Keratinocyte (primary cell): ENCODE measurements at regions not wholly inside any gene's neighbourhood (a gene's known extent, or its start where the extent isn't known, plus 50 kb on each side); places are given as distances from the start of the nearest gene placed in this dataset.

ENCODE experiments used
- DNase-seq: peaks from one replicate; pipeline ENCODE4 v3.0.0-alpha.2; 2011; ENCODE audit warnings: low read depth, missing footprints, low spot score
- FAIRE-seq: peaks from 2 replicates; lab custom pipeline; 2011; peaks lifted over from hg19 to GRCh38; lab: Jason Lieb, UNC
- H2AFZ ChIP-seq: 2 replicates; pipeline ENCODE4 v1.6.0; 2012; ENCODE audit warnings: low read length, control low read depth, inconsistent platforms; ENCODE audit not compliant: control insufficient read depth
- H3K27ac ChIP-seq: 2 replicates; pipeline ENCODE4 v1.5.1; 2011; ENCODE audit warnings: low read length; ENCODE audit not compliant: control insufficient read depth, insufficient read depth
- H3K27me3 ChIP-seq: 3 replicates; pipeline ENCODE4 v1.6.0; 2011; ENCODE audit warnings: low read length; ENCODE audit not compliant: control insufficient read depth, insufficient read depth; ENCODE audit errors: extremely low read depth
- H3K36me3 ChIP-seq, 2 experiments: 2 replicates in 1 of 2; 3 replicates in 1 of 2; pipeline ENCODE4 v1.5.1; 2011; ENCODE audit warnings: low read length in 2 of 2, mild to moderate bottlenecking in 1 of 2; ENCODE audit not compliant: control insufficient read depth in 2 of 2, insufficient read depth in 2 of 2; ENCODE audit errors: extremely low read depth in 1 of 2
- H3K4me1 ChIP-seq: 3 replicates; pipeline ENCODE4 v1.5.1; 2011; ENCODE audit warnings: low read length; ENCODE audit not compliant: control insufficient read depth, insufficient read depth; ENCODE audit errors: extremely low read depth
- H3K4me2 ChIP-seq: 3 replicates; pipeline ENCODE4 v1.6.0; 2011; ENCODE audit warnings: low read depth, low read length; ENCODE audit not compliant: control insufficient read depth, insufficient read depth; ENCODE audit errors: extremely low read depth
- H3K4me3 ChIP-seq, 3 experiments: fragments of 200-600 bp in 1 of 3; sonication (generic) in 1 of 3; 2 replicates in 2 of 3; 3 replicates in 1 of 3; pipeline ENCODE4 v1.5.1; 2011 to 2016; ENCODE audit warnings: low read length in 3 of 3, mild to moderate bottlenecking in 3 of 3, control low read depth in 2 of 3, inconsistent platforms in 1 of 3, low read depth in 1 of 3, mixed read lengths in 1 of 3, mixed run types in 1 of 3, moderate library complexity in 1 of 3; ENCODE audit not compliant: control insufficient read depth in 2 of 3, insufficient read depth in 2 of 3; ENCODE audit errors: extremely low read depth in 1 of 3
- H3K79me2 ChIP-seq: 2 replicates; pipeline ENCODE4 v1.6.0; 2012; ENCODE audit warnings: low read length; ENCODE audit not compliant: control insufficient read depth, insufficient read depth
- H3K9ac ChIP-seq: 3 replicates; pipeline ENCODE4 v1.6.0; 2011; ENCODE audit warnings: low read length; ENCODE audit not compliant: control insufficient read depth, insufficient read depth; ENCODE audit errors: extremely low read depth
- H3K9me1 ChIP-seq: 3 replicates; pipeline ENCODE4 v1.6.0; 2011; ENCODE audit warnings: low read length; ENCODE audit not compliant: control insufficient read depth, insufficient read depth; ENCODE audit errors: extremely low read depth
- H3K9me3 ChIP-seq: 2 replicates; pipeline ENCODE4 v1.5.1; 2012; ENCODE audit warnings: low read depth, low read length; ENCODE audit not compliant: control insufficient read depth
- H4K20me1 ChIP-seq: 3 replicates; pipeline ENCODE4 v1.6.0; 2011; ENCODE audit warnings: low read length; ENCODE audit not compliant: control insufficient read depth, insufficient read depth; ENCODE audit errors: extremely low read depth
- CTCF ChIP-seq, 3 experiments: IDR thresholded peaks in 1 of 3; conservative IDR thresholded peaks in 1 of 3; optimal IDR thresholded peaks in 1 of 3; 2 replicates in 2 of 3; 3 replicates in 1 of 3; pipeline versions ENCODE3 to v1.5.1; 2011; ENCODE audit warnings: low read length in 3 of 3, mild to moderate bottlenecking in 3 of 3, moderate library complexity in 2 of 3, control low read depth in 1 of 3, inconsistent platforms in 1 of 3; ENCODE audit not compliant: insufficient read depth in 2 of 3; ENCODE audit errors: extremely low read depth in 1 of 3
- EZH2 ChIP-seq: IDR thresholded peaks from one replicate; pipeline ENCODE4 v1.6.1; 2012; ENCODE audit warnings: inconsistent platforms, mild to moderate bottlenecking, low read length, moderate library complexity
- dilution Hi-C: fragments of 300-500 bp; cut with MboI; formaldehyde crosslinking; loops from one replicate; pipeline ENCODE4 v1.7.0; 2020; ENCODE audit warnings: low sequenced_read_pairs; ENCODE audit not compliant: extremely low pct_ligation_motif_present

GRCh38 chr13:72208112-72208645 is 341.2 kb upstream of the DACH1 start:
- Histone ChIP-seq H3K4me1 (peaks cover 11% of the 10 kb centered on the region), H3K4me3 (no peak overlapping the region), H2AFZ (no peak overlapping the region), H3K9me1 (no peaks in the 10 kb centered on the region), H4K20me1 (no peaks in the 10 kb centered on the region), H3K36me3 (no peaks in the 10 kb centered on the region), H3K79me2 (no peaks in the 10 kb centered on the region), H3K9ac (no peak overlapping the region), H3K9me3 (no peaks in the 10 kb centered on the region), H3K27ac (no peak overlapping the region), H3K4me2 (no peak overlapping the region), H3K27me3 (no peaks in the 10 kb centered on the region)
- DNase-seq, result no peak
- TF ChIP-seq CTCF (optimal IDR thresholded peaks at IDR 0.05 in 1 of 3, IDR thresholded peaks at IDR 0.05 in 1 of 3, conservative IDR thresholded peaks at IDR 0.05 in 1 of 3; ENCODE audit: extremely low read depth in 1 of 3, insufficient read depth in 2 of 3, low read length in 3 of 3) (no peak), EZH2 (no peak)
- dilution Hi-C loops, result no loop called here
- FAIRE-seq, result no peak

GRCh38 chr13:72205773-72206172 is 338.8 kb upstream of the DACH1 start:
- Histone ChIP-seq H3K9me3 (no peaks in the 10 kb centered on the region), H3K9me1 (no peaks in the 10 kb centered on the region), H3K36me3 (no peaks in the 10 kb centered on the region), H3K27ac (no peak overlapping the region), H3K4me1 (peaks cover 11% of the 10 kb centered on the region), H3K9ac (no peak overlapping the region), H3K4me3 (no peak overlapping the region), H4K20me1 (no peaks in the 10 kb centered on the region), H3K27me3 (no peaks in the 10 kb centered on the region), H3K79me2 (no peaks in the 10 kb centered on the region), H2AFZ (no peak overlapping the region), H3K4me2 (no peak overlapping the region)
- dilution Hi-C loops, result no loop called here
- FAIRE-seq, result peak; percentile 57
- DNase-seq, result no peak
- TF ChIP-seq CTCF (optimal IDR thresholded peaks at IDR 0.05 in 1 of 3, IDR thresholded peaks at IDR 0.05 in 1 of 3, conservative IDR thresholded peaks at IDR 0.05 in 1 of 3; ENCODE audit: extremely low read depth in 1 of 3, insufficient read depth in 2 of 3, low read length in 3 of 3) (no peak), EZH2 (no peak)
